ENCODE measurements at regions not wholly inside any gene's neighbourhood (a gene's known extent, or its start where the extent isn't known, plus 50 kb on each side); places are given as distances from the start of the nearest gene placed in this dataset.

GRCh38 chr3:5972586-5972985, 785.1 kb downstream of the EDEM1 start:
- TF ChIP-seq CTCF (IDR thresholded peaks at IDR 0.05; ENCODE audit: control extremely low read depth, extremely low read depth, low read depth, missing control alignments): no peak
- ChIA-PET CTCF (no interaction called here), POLR2A (no interaction called here)
- DNase-seq (ENCODE audit: extremely low spot score): no peak

- TF ChIP-seq CTCF (IDR thresholded peaks at IDR 0.05; ENCODE audit: control extremely low read depth, extremely low read depth, low read depth, missing control alignments): no peak
- ChIA-PET CTCF (interaction anchor here (0.7 kb wide), 1 partner anchor 15 kb away, joined by 3 read pairs; no protein-coding TSS in a partner anchor), POLR2A (no interaction called here)
- DNase-seq (ENCODE audit: extremely low spot score): no peak
Measured at GRCh38 chr3:5974630-5975322, 787.3 kb downstream of the EDEM1 start.

- CTCF ChIA-PET: no interaction called here
- TF ChIP-seq CTCF (IDR thresholded peaks at IDR 0.05; ENCODE audit: control extremely low read depth, extremely low read depth, low read depth, missing control alignments): no peak
- POLR2A ChIA-PET: no interaction called here
- DNase-seq (ENCODE audit: extremely low spot score): no peak
Measured at GRCh38 chr3:5977331-5977730, 789.8 kb downstream of the EDEM1 start.

- CTCF ChIA-PET: no interaction called here
- no peak for TF ChIP-seq CTCF (IDR thresholded peaks at IDR 0.05; ENCODE audit: control extremely low read depth, extremely low read depth, low read depth, missing control alignments)
- POLR2A ChIA-PET: no interaction called here
- no peak for DNase-seq (ENCODE audit: extremely low spot score)
Measured at GRCh38 chr3:5980475-5980874, 793.0 kb downstream of the EDEM1 start.

- TF ChIP-seq CTCF (IDR thresholded peaks at IDR 0.05; ENCODE audit: control extremely low read depth, extremely low read depth, low read depth, missing control alignments): no peak
- DNase-seq (ENCODE audit: extremely low spot score): no peak
- ChIA-PET POLR2A (no interaction called here), CTCF (interaction anchor here (1.3 kb wide), 1 partner anchor 29 kb away, joined by 3 read pairs; no protein-coding TSS in a partner anchor)
Measured at GRCh38 chr3:5994651-5995050, 807.1 kb downstream of the EDEM1 start.

GRCh38 chr3:6018456-6018855, 830.9 kb downstream of the EDEM1 start:
- ChIA-PET POLR2A (no interaction called here), CTCF (interaction anchor here (2.0 kb wide), 1 partner anchor 13 kb away, joined by 4 read pairs; no protein-coding TSS in a partner anchor)
- no peak for TF ChIP-seq CTCF (IDR thresholded peaks at IDR 0.05; ENCODE audit: control extremely low read depth, extremely low read depth, low read depth, missing control alignments)
- DNase-seq (ENCODE audit: extremely low spot score): no peak
